Ammon's horn (tissue), 1 donor: ENCODE measurements at regions not wholly inside any gene's neighbourhood (a gene's known extent, or its start where the extent isn't known, plus 50 kb on each side); places are given as distances from the start of the nearest gene placed in this dataset.

ENCODE experiments used
- DNase-seq: peaks from one replicate; pipeline ENCODE4 v3.0.0-alpha.2; 2016; ENCODE audit warnings: low spot score

DNA sequence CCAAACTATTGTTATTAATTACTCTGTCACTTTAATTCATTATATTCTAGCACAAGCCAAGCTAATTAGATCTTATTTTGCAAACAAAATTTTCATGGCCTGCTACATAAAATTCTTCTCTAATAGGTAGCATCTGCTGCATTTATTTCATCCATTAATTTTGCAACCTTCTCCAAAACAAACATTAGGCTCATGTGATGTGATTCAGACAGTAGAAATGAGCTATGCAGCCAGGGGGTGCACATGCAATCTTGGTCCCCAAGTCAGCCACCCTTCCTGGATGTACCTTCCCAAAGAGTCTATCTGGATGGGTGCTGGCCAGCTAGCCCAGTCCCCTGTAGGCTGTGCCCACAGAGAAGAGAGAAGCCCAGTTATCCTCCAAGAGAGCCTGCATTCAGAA, 242.1 kb upstream of the OSR1 start:
- no peak for DNase-seq

DNA sequence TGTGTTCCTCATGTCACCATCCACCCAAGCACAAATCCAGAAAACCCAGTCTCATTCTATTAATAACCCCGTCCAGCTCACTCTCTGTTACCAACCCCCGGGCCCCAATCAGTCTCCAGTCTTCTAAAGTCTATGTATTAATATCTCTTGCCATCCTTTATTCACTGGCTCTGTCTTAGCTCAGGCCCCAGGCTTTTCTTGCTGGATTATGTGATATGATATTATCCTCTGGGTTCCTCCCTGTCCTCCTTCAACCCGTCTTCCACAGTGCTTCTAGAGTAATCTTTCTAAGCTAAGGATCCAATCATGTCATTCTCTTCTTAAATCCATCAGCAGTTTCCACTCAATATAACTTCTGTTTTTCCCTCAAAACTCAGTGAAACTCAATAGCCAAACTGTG, 240.5 kb upstream of the OSR1 start:
- DNase-seq: no peak

DNA sequence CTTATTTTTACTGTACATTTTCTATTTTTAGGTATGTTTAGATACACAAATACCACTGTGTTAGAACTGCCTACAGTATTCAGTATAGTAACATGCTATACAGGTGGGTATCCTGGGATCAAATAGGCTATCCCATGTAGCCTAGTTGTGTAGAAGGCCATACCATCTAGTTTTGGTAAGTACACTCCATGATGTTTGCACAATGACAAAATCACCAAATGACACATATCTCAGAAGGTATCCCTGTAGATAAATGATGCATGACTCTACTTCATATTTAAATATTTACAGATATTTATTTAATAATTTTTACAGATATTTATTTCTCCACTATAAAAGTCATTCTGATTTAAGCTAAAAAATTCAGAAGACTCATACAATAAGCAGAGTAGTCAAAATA, 233.8 kb upstream of the OSR1 start:
- no peak for DNase-seq

DNA sequence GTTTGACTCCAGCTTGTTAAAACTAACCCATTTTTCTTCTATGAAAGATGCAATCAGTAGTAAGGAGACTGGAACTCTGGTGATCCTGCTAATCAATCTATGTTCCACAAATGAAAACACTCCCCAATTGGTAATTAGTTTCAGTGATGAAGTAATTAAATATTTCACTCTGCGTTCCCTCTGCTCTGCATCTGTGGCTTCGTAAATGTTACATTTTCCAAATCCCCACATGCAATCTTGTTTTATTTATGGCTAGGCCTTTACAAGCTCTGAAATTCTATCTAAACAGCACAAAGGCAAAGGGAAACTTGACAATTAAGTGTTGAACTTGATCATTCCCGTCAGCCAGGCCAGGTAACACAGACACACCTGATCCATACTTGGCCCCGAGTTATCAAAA, 231.4 kb upstream of the OSR1 start:
- no peak for DNase-seq

DNA sequence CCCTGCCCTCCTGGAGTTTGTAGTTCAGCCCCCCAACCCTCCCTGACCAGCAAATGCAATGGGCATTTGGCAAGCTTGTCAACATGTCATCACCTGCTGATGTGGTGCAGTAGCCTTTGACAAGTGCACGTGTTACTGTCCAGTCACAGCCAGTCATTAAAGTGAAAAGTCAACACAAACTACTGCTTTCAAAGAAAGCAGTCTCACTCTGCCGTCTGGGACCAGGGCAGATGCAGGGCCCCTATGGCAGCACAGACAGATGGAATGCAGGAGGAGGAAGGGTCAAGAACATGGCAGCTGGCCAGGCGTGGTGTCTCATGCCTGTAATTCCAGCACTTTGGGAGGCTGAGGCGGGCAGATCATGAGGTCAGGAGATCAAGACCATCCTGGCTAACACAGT, 222.4 kb upstream of the OSR1 start:
- DNase-seq: no peak

DNA sequence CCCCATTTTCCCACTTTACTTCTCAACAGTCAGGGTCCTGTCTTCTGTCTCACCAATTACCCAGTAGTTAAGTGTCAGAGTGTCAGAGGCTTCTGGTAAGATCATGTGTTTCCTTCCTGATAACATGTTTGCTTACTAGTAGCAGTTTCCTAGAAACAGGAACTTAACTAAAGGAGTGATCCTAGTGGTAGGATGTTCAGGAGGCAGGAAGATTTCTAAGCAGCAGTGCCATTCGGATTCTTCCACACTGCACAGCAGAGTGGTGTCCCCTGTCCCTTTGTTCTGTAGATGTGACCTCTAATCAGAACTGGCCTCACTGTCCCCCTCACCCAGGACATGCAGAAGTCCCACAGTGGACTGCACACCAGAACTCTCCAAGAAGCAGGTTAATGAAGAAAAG, 221.8 kb upstream of the OSR1 start:
- DNase-seq: no peak

DNA sequence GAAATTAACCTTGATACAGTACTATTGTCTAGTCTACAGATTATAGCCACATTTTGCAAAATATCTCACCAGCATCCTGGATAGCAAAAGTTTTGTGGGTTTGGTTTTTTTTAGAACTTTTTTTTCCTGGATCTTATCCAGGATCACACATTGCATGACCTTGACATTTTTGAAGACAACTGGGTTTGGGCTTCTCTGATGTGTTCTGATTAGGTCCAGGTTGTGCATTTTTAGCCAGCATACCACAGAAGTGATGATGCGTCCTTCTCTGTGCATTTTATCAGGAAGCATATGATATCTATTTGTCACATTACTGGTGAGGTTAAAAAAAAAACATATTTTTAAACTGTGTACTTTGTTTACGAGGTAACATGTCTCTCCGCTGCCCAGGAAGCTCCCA, 221.0 kb upstream of the OSR1 start:
- DNase-seq: no peak

DNA sequence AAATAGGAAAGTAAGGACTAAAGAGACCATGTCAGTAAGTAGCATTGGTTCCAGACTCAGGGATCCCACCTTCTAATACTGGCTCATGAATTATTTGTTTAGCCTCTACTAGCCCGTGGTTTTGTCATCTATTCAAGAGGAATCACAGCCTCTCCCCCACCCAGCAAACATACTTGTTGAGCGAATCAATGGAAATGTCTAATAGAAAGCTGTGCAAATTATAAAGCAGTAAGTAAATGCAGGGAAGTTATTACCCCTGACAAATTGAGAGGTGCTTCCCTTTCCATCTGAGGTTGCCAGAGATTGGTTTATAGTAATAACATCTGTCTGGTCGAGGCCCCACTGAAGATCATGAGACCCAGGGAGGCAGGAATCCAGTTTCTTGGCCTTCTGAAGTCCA, 219.3 kb upstream of the OSR1 start:
- DNase-seq: no peak

DNA sequence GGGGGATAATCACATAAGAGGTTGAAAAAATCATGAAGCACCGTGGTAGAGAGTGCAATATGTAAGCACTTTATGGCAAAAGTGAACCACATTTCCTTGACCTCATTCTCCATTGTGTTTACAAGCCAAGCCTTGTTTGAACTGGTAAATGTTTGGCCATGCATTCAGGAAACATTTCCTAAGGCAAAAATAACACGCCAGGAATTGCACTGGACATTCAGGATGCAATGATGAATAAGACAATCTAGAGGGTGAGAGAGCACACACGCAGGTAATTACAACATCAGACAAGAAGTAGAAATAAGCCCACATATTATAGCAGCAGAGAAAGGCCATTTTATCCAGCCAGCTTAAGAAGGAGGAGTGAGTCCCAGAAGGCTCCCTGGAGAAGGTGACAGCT, 218.0 kb upstream of the OSR1 start:
- no peak for DNase-seq

DNA sequence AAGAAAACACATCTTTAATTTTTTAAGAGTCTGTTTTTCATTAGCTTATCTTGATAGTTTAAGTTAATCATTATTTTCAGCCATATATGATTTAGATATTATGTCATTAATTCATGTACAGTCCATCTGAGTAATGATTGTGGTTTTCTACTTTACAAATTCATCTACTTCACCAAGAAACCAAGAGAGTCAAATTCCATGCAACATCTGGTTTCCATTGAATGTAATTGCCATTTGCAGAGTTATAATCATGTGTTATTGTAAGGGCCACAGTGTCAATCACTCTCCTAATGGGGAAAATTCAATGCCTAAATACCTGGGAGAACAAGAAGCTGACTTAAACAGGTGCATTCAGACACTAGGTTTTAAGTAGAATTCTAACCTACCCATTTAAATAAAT, 217.2 kb upstream of the OSR1 start:
- no peak for DNase-seq

DNA sequence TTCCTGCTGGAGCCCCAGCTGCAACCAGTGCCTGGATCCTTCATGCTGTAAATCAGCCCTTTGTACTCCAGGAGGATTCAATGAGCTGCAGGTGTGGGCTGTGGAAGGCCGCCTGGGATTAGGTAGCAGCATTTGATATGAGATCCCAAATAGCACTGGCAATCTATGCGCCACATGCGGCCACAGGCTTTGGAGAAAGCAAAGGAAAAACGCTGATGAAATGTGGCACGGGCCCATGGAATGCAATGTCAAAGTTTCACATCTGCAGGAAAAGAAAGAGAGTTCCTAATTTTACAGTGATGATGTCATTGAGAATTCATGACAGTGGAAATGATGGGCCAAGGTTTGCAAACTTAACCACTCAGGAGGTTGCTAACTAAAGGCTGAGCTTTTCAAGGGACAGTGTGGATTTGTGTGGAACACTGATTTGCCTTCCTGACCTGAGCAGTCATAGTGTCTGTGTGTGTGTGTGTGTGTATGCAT, 216.4 kb upstream of the OSR1 start:
- DNase-seq: no peak

DNA sequence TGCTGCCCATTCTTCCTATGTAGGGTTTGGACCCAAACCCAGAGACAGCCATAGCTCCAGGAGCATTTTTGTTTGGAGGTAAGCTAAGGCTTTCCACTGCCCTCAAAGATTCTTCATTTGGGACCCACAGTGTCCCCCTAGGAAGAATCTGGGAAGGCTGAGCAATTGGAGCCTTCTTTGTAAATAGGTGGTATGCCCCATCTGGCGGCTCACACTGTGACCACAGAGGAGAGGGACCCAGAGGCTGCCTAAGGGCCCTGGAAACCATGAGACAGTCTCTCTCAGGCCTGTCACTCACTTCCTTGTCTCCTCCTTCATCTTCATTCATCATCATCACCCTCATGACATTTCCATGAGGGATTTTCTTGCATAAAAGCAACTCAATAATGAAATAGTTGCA, 215.4 kb upstream of the OSR1 start:
- no peak for DNase-seq

DNA sequence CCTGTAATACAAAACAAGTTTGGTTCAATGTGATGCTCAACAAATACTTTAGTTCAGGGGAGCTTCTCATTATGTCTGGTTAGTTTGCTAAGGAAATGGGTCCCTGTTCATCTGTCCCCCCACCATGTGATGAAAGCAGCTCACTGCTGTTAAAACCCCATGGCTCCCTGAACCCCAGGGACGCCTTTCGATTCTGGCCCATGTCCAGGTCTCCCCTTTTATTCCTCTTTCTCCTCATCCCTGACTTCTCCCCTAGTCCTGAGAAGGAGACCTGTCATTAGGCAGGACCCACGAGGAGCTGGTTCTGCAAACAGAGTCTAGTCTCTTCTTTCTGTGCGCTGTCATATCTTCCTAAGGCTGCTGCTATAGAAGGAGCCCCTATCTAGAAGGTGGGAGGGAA, 213.3 kb upstream of the OSR1 start:
- DNase-seq: no peak

DNA sequence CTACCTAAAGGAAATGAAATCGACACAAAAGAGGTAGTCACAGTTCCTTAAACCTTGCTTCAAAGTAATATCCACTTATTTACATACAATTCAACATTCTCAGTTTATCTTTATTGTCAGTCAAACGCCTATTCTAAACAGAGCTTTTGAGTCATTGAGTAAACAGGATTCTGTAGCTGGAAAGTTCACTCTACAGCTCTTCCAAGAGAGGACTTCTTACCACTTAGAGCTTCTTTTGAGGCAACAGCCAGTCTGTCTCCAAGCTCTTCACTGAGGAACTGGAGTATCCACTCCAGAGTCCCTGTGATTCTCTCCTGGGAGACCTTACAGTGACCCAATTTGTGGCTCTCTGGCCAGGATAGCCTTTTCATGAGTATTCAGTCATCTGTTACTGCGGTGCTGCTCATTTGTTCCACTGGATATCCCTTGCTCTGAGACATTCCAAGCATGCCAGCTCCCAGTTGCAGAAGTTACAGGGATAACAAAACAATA, 210.9 kb upstream of the OSR1 start:
- no peak for DNase-seq

DNA sequence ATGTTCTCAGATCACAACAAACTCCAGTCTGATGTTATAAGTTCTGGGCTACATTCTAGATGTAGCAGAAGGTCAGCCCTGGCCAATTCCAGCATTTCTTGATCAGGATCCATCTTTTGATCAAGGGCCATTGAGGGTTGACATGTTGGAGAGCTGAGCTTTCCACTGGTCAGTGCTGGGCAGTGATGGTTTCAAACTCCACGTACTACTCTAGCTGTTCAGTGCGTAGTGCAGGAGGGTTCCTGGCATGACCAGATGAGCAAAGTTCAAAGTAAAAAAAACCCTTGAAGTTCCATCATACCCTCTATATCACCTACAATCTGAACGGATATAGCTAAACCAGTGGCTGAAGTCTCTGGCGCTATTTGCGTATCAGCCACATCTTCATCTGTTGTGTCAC, 210.4 kb upstream of the OSR1 start:
- DNase-seq: no peak

DNA sequence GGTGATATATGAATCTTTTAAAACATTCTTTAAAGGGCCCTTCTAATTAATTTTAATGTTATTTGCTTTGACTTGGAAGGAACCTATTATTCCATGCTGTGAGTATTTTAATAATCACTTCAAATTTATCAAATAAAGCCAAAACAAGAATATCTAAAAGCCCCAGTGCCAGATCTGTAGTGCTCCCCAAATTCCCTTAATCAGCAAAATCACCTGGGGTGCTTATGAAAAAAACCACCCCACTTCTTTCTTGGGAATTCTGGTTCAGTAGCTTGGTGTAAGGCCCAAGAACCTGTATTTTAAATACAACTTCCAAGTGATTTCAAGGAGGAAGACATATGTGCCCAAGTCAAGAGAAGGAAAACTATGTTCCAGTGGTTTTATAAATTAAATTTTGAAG, 202.4 kb upstream of the OSR1 start:
- DNase-seq: no peak

DNA sequence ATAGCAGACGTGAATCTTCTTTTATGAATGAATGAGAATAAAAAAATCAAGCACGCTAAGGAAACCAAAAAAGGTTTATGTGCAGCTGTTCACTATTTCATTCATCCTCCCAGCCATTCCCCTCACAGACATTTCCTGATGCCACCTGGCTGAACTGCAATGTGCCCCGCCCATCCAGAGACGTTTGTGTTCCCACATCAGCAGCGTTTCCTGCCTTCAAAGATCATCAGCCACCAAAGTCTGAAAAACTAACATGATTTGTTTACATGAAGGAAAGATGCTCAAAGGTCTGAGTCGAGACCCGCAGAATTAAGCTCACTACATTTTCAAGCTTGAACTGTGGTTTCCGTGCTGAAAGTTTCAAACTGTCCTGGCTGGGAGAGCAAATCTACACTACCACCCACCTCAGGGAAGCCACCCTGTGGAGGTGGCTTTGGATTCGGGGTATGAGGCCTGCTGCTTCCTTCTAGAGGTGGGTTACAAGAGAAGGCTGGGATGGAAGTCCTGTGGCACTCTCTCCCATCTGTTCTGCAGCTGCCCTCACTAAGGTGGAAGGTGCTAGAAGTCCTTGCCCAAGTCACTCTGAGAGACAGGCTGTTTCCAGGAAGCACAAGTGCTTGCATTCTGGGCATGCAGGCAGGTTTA, 201.3 kb upstream of the OSR1 start:
- no peak for DNase-seq

DNA sequence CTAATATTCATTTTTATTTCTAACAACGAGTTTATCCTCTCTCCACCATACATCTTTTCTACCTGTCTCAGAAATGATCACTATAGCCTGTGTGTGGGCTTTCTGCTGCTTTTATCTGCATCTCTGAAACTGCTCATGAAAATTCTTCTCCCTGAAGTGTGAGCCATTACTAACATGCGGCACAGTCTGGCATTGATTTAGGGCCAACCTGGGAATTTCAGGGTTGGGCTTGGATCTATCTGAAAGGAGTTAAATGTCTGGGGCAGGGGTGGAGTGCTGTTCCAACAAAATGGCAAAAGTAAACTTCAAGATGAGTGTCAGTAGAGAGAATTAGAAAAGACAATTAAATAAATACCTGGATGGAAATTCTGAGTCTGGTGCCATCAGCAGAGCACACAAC, 198.2 kb upstream of the OSR1 start:
- DNase-seq: no peak

DNA sequence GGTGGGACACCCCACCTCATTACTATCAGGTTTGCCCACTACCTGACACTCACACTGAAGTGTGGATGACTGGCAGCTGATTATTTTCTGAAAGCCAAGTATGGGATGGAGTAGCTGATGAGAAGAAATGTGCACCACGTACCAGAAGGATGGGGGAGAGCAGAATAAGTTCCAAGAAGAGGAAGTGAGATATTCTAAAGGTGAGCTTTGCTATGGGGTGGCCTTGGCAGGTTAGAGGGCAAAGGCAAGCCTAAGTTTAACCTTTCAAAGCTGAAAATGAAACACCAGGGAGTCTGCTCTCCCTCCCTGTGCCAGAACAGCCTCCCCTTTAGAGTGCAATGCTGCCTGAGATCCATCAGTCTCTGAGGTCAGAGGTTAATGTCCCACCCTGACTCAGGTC, 196.1 kb upstream of the OSR1 start:
- no peak for DNase-seq

DNA sequence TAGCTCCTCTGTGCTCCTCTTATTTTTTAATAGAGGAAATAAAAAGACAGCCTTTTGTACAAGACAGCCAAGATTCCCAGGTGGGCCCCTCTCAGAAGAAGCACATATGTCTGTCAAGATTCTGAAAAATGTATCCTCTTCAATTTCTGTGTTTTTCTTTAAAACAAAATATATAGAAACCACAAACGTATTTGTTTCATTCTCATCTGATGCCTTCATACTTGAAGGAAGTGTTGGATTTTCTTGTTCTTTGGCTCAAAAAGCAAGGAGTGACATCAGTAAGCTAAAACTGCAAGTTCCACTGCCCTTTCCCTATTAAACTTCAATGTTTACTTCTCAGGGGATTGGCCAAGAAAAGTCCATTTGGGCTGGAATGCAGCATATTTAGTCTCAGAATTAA, 193.8 kb upstream of the OSR1 start:
- DNase-seq: no peak

DNA sequence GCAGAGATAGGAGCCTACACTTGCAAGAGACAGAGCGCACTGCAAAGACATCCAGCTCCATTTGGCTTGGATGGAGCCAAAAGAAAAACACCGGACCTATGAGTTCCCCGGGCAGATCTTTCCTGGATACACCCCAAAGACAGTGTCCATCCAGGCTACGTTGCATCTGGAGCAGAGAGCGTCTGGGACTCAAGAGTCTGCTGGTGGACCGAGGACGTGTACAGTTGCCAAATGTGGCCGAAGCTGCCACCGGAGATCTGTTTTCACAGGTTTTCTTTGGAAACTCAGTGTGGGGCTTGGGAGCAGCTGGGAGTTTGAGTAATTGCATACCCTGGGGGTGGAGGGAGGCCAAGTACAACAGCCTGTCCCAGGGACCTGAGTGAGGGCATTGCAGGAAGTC, 192.3 kb upstream of the OSR1 start:
- no peak for DNase-seq

DNA sequence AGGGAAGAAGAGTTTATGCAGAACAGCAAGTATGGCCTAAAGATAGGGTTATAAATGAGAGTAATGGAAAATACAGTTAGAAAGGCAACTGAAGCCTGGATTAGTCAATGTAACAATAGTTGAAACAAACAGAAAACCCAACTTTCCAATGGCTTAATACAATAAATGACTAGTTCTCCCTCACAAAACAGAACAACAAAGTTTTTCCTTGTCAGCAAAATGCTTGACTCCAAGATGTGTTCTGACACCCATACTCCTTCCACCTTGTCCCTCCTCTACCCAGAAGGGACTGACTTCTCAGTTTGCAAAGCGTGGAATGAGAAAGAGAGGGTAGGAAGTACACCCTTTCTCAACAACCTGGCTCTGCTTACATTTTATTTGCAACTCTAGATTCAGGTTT, 191.4 kb upstream of the OSR1 start:
- DNase-seq: no peak

DNA sequence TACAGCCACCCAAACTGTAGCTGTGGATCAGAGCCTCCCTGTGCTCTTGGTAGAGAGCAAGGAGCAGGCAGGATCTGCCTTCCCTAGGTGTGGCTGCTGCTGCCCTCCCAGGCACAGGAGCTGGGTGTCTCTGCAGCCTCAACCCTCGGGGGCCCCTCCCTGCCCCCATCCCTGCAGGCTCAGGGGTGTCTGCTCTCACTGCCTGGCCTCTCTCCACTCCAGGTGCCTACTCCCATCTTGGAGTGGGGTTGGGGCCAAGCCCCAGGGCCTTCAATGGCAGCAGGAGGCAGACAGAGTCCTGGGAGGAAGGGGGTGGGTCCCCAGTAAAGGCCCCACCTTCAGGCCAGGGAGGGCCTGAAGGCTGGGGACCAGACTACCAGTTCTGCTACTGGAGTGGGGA, 189.7 kb upstream of the OSR1 start:
- no peak for DNase-seq

DNA sequence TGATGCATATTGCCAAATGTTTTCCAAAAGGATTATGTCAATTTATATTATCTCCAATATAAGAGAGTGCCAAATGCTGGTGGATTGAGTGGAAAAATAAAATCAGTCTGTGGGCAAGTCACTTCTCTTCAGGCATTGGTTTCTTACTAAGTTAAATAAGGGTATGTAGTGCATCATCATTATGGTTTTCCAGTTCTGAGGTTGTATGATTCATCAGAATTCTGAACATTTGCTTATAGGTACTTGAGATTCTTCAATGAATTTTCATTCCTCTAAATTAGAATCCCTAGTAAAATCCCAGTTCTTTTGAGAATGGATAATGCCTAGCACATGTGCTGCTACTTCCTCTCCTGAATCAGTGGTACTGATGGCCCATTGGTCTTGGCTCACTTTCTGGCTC, 188.9 kb upstream of the OSR1 start:
- DNase-seq: no peak

DNA sequence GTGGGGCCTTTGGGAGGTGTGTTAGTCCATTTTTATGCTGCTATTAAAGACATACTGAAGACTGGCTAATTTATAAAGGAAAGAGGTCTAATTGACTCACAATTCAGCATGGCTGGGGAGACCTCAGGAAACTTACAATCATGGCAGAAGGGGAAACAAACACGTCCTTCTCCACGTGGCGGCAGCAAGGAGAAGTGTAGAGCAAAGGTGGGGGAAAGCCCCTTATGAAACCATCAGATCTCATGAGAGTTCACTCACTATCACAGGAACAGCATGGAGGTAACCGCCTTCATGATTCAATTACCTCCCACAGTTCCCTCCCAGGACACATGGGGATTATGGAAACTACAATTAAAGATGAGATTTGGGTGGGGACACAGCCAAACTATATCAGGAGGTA, 187.1 kb upstream of the OSR1 start:
- DNase-seq: no peak
